H1 (cell line): ENCODE measurements at regions not wholly inside any gene's neighbourhood (a gene's known extent, or its start where the extent isn't known, plus 50 kb on each side); places are given as distances from the start of the nearest gene placed in this dataset.

Source experiments
- CTCF ChIA-PET: fragments of 300-600 bp; sonication (Branson Sonifier 250); formaldehyde crosslinking; loops from one replicate; lab custom pipeline; 2021; ENCODE audit not compliant: partially characterized antibody; lab: Charles Lee
- POLR2A ChIA-PET: fragments of 300-600 bp; sonication (Branson Sonifier 250); formaldehyde crosslinking; loops from one replicate; lab custom pipeline; 2021; ENCODE audit warnings: inconsistent platforms; ENCODE audit not compliant: partially characterized antibody; lab: Charles Lee
- DNase-seq, 2 experiments: peaks; one replicate each; pipeline versions ENCODE4 v3.0.0 to v3.0.0-alpha.2; 2010 to 2022; ENCODE audit warnings: low spot score in 2 of 2, low read depth in 1 of 2, mixed read lengths in 1 of 2
- FAIRE-seq: peaks from 2 replicates; lab custom pipeline; 2011; peaks lifted over from hg19 to GRCh38; lab: Jason Lieb, UNC
- H2AFZ ChIP-seq: 2 replicates; pipeline ENCODE4 v1.8.1; 2012; ENCODE audit warnings: low read length, inconsistent platforms
- H2AK5ac ChIP-seq: 2 replicates; pipeline ENCODE4 v1.6.1; 2013; ENCODE audit warnings: low read depth, low read length
- H2BK120ac ChIP-seq: replicated peaks from 2 replicates; pipeline ENCODE3; 2013; ENCODE audit warnings: low read depth, low read length, inconsistent platforms
- H2BK12ac ChIP-seq: 2 replicates; pipeline ENCODE4 v1.6.1; 2013; ENCODE audit warnings: low read depth, low read length
- H2BK15ac ChIP-seq: 2 replicates; pipeline ENCODE4 v1.6.1; 2013; ENCODE audit warnings: low read length
- H2BK20ac ChIP-seq: 2 replicates; pipeline ENCODE4 v1.6.1; 2013; ENCODE audit warnings: low read length
- H2BK5ac ChIP-seq: 2 replicates; pipeline ENCODE4 v1.6.1; 2013; ENCODE audit warnings: low read depth, low read length
- H3K14ac ChIP-seq: 2 replicates; pipeline ENCODE4 v1.6.1; 2013; ENCODE audit warnings: inconsistent platforms; ENCODE audit not compliant: insufficient read length
- H3K18ac ChIP-seq: 2 replicates; pipeline ENCODE4 v1.6.1; 2013; ENCODE audit warnings: low read length; ENCODE audit errors: extremely low read depth
- H3K23ac ChIP-seq: 2 replicates; pipeline ENCODE4 v1.6.1; 2013; ENCODE audit warnings: inconsistent platforms; ENCODE audit not compliant: insufficient read length
- H3K23me2 ChIP-seq: 2 replicates; pipeline ENCODE4 v1.6.1; 2013; ENCODE audit warnings: low read depth, low read length
- H3K27ac ChIP-seq: 2 replicates; pipeline ENCODE4 v1.6.1; 2011; ENCODE audit warnings: low read depth, low read length, inconsistent platforms
- H3K27me3 ChIP-seq, 4 experiments: replicated peaks in 1 of 4; 1 replicate in 1 of 4; 2 replicates in 3 of 4; pipeline versions ENCODE4 v1.6.1 to v1.8.1; 2011 to 2013; ENCODE audit warnings: low read length in 3 of 4, mild to moderate bottlenecking in 3 of 4, inconsistent platforms in 2 of 4, mixed read lengths in 2 of 4, moderate library complexity in 1 of 4; ENCODE audit not compliant: control insufficient read depth in 3 of 4, insufficient read depth in 3 of 4; ENCODE audit errors: extremely low read depth in 1 of 4
- H3K36me3 ChIP-seq, 4 experiments: 2 replicates each; pipeline versions ENCODE4 v1.6.1 to v1.8.1; 2011 to 2013; ENCODE audit warnings: mild to moderate bottlenecking in 4 of 4, low read length in 3 of 4, moderate library complexity in 2 of 4, control low read depth in 1 of 4, inconsistent platforms in 1 of 4; ENCODE audit not compliant: insufficient read depth in 4 of 4, control insufficient read depth in 2 of 4
- H3K4ac ChIP-seq: replicated peaks from 2 replicates; pipeline ENCODE3; 2013; ENCODE audit warnings: low read length, low read depth, mixed read lengths, inconsistent platforms; ENCODE audit not compliant: insufficient read length
- H3K4me1 ChIP-seq, 4 experiments: replicated peaks in 1 of 4; 1 replicate in 1 of 4; 2 replicates in 3 of 4; pipeline versions ENCODE4 v1.6.1 to v1.8.1; 2011 to 2013; ENCODE audit warnings: low read length in 3 of 4, inconsistent platforms in 2 of 4, mixed read lengths in 1 of 4; ENCODE audit not compliant: insufficient read depth in 4 of 4, control insufficient read depth in 3 of 4
- H3K4me2 ChIP-seq, 2 experiments: 2 replicates each; pipeline versions ENCODE4 v1.6.1 to v1.8.1; 2011 to 2013; ENCODE audit warnings: low read depth in 2 of 2, low read length in 2 of 2, control low read depth in 1 of 2, inconsistent platforms in 1 of 2, mild to moderate bottlenecking in 1 of 2; ENCODE audit not compliant: insufficient read depth in 1 of 2
- H3K4me3 ChIP-seq, 4 experiments: fragments of 200-600, 300-600 bp in 1 of 4; sonication (generic), shearing (Covaris generic), sonication (Bioruptor Twin) in 1 of 4; 2 replicates each; pipeline versions ENCODE4 v1.5.1 to v1.8.1; 2011 to 2016; ENCODE audit warnings: low read length in 4 of 4, low read depth in 3 of 4, control low read depth in 2 of 4, inconsistent platforms in 2 of 4, mild to moderate bottlenecking in 2 of 4, mixed read lengths in 1 of 4, moderate library complexity in 1 of 4; ENCODE audit not compliant: insufficient read depth in 2 of 4; ENCODE audit errors: extremely low read depth in 1 of 4
- H3K56ac ChIP-seq: replicated peaks from 2 replicates; pipeline ENCODE3; 2013; ENCODE audit warnings: low read depth, mild to moderate bottlenecking, mixed read lengths, low read length, inconsistent platforms; ENCODE audit not compliant: insufficient read length
- H3K79me1 ChIP-seq: 2 replicates; pipeline ENCODE4 v1.6.1; 2013; ENCODE audit warnings: low read depth, low read length, control low read depth
- H3K79me2 ChIP-seq, 2 experiments: 2 replicates each; pipeline versions ENCODE4 v1.6.1 to v1.8.1; 2012 to 2013; ENCODE audit warnings: low read length in 2 of 2, mild to moderate bottlenecking in 2 of 2, inconsistent platforms in 1 of 2; ENCODE audit not compliant: insufficient read depth in 2 of 2, control insufficient read depth in 1 of 2
- H3K9ac ChIP-seq, 4 experiments: replicated peaks in 1 of 4; 1 replicate in 1 of 4; 2 replicates in 3 of 4; pipeline versions ENCODE4 v1.6.1 to v1.8.1; 2011 to 2013; ENCODE audit warnings: low read depth in 3 of 4, low read length in 3 of 4, control low read depth in 2 of 4, mild to moderate bottlenecking in 2 of 4, moderate library complexity in 2 of 4, inconsistent platforms in 1 of 4; ENCODE audit errors: extremely low read depth in 1 of 4
- H3K9me3 ChIP-seq, 2 experiments: 2 replicates each; pipeline versions ENCODE4 v1.6.1 to v1.8.1; 2012 to 2013; ENCODE audit warnings: mild to moderate bottlenecking in 2 of 2, moderate library complexity in 2 of 2, control low read depth in 1 of 2, inconsistent platforms in 1 of 2, low read depth in 1 of 2, low read length in 1 of 2, mixed read lengths in 1 of 2; ENCODE audit not compliant: insufficient read depth in 2 of 2
- H4K20me1 ChIP-seq, 2 experiments: replicated peaks in 1 of 2; 2 replicates each; pipeline versions ENCODE3 to v1.8.1; 2011 to 2013; ENCODE audit warnings: inconsistent platforms in 2 of 2, low read length in 2 of 2, mild to moderate bottlenecking in 1 of 2; ENCODE audit not compliant: insufficient read depth in 2 of 2, control insufficient read depth in 1 of 2
- H4K5ac ChIP-seq: 2 replicates; pipeline ENCODE4 v1.6.1; 2013; ENCODE audit warnings: low read length, low read depth, mixed read lengths, inconsistent platforms; ENCODE audit not compliant: insufficient read length
- H4K8ac ChIP-seq: 2 replicates; pipeline ENCODE4 v1.8.0; 2013; ENCODE audit warnings: mild to moderate bottlenecking, moderate library complexity, low read length, inconsistent platforms; ENCODE audit not compliant: insufficient read depth; ENCODE audit errors: extremely low read depth
- H4K91ac ChIP-seq: replicated peaks from 2 replicates; pipeline ENCODE3; 2013; ENCODE audit warnings: low read length, mixed read lengths, inconsistent platforms; ENCODE audit not compliant: insufficient read length
- ASH2L ChIP-seq: fragments of 200-600, 300-600 bp; sonication (generic); IDR thresholded peaks from one replicate; pipeline ENCODE4 v1.7.1; 2017; ENCODE audit warnings: low read length
- HDAC6 ChIP-seq: IDR thresholded peaks from one replicate; pipeline ENCODE4 v1.7.1; 2012; ENCODE audit warnings: low read depth, mild to moderate bottlenecking, inconsistent platforms, low read length, moderate library complexity
- KDM1A ChIP-seq: fragments of 200-600, 300-600 bp; sonication (generic); IDR thresholded peaks from 2 replicates; pipeline ENCODE4 v1.7.1; 2016; ENCODE audit warnings: mild to moderate bottlenecking, low read length, borderline replicate concordance
- SUZ12 ChIP-seq: fragments of 200-600 bp; sonication (generic); IDR thresholded peaks from 2 replicates; pipeline ENCODE4 v1.6.1; 2012; ENCODE audit warnings: mild to moderate bottlenecking, inconsistent platforms, low read length, moderate library complexity, mixed read lengths
- WGBS, 2 experiments: shearing (Covaris generic) in 1 of 2; methylation state at CpG; one replicate each; pipeline versions ENCODE4 v1.1.6 to v1.1.7; 2013 to 2015; ENCODE audit warnings: low lambda C conversion rate in 2 of 2, mixed read lengths in 2 of 2, inconsistent platforms in 1 of 2, low coverage in 1 of 2, missing lambda C conversion rate in 1 of 2; ENCODE audit not compliant: insufficient replicate concordance in 2 of 2, insufficient coverage in 1 of 2, insufficient read length in 1 of 2; ENCODE audit errors: extremely low coverage in 1 of 2, missing lambda C conversion rate in 1 of 2; 5-methylcytosine and 5-hydroxymethylcytosine counted together

DNA sequence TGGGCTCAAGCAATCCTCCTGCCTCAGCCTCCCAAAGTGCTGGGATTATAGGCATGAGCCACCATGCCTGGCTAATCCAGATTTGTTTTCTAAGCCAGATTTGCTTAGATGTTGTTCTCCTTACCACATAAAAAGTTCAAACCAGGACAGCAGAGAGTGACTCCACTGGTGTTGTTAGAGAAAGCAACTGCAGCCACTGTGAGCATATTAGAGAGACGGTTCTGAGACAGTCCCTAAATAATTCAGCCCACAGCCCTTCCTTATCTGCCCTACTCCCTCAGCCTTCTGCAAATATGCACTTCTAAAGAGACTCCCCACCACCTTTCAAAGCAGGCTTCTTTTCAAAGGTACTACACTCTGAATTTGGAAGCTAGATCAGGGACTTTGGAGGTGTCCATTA lies 96.1 kb downstream of the DRD1 start (continued):
- no peak for TF ChIP-seq ASH2L

DNA sequence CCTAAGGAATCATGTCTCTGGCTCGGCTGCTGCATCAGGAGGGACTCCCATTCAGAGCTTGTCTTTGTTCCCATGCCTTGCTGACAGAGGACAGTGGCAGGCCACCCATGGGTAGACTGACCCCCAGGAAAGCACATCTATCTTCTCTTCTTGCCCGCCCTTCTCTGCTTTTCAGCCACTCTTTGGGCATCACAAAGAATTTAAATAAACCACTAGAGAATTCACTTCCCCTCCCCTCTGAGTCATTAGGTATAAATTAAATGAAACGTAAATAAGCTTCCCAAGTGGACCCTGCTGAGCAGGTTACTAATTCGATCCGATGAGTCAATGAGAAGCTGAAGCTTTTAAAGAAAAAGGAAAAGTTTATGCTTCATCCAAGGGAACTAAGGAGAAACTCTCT lies 97.0 kb downstream of the DRD1 start:
- TF ChIP-seq KDM1A (no peak), SUZ12 (no peak), HDAC6 (no peak)
- no peaks in the 10 kb centered on the region for H3K27me3 ChIP-seq
- H4K5ac ChIP-seq = no peak overlapping the region
- H4K20me1 ChIP-seq = no peaks in the 10 kb centered on the region
- H3K79me1 ChIP-seq = no peaks in the 10 kb centered on the region
- DNase-seq (no peak), FAIRE-seq (no peak)
- H2BK120ac ChIP-seq = no peak overlapping the region
- H3K79me2 ChIP-seq = no peaks in the 10 kb centered on the region
- H3K9ac ChIP-seq = no peak overlapping the region
- H3K4me2 ChIP-seq = no peak overlapping the region
- no peaks in the 10 kb centered on the region for H3K9me3 ChIP-seq
- H3K14ac ChIP-seq = no peak overlapping the region
- no peak overlapping the region for H3K23ac ChIP-seq
- H3K4ac ChIP-seq = no peak overlapping the region
- POLR2A ChIA-PET = no interaction called here
- no peak overlapping the region for H4K91ac ChIP-seq
- no peak overlapping the region; the same call in 1 of the 2 replicates for H2BK15ac ChIP-seq
- no peak overlapping the region for H2BK5ac ChIP-seq
- H2AK5ac ChIP-seq = no peak overlapping the region
- no peak overlapping the region for H2BK20ac ChIP-seq
- H3K18ac ChIP-seq = no peak overlapping the region
- H4K8ac ChIP-seq = no peak overlapping the region
- CTCF ChIA-PET = no interaction called here
- 42% methylated on average over 5 of the region's 5 CpGs; no CpG with 5 or more reads in 1 of the 2 experiments for WGBS, 2 experiments
- H3K27ac ChIP-seq = no peak overlapping the region
- no peak overlapping the region for H2BK12ac ChIP-seq
- no peaks in the 10 kb centered on the region for H3K23me2 ChIP-seq
- no peaks in the 10 kb centered on the region for H3K36me3 ChIP-seq
- peaks cover 0 to 3% (median 0%) of the 10 kb centered on the region in 4 experiments; a peak in 2 of 7 replicates for H3K4me1 ChIP-seq
- H3K56ac ChIP-seq = no peak overlapping the region
- no peak overlapping the region for H2AFZ ChIP-seq
- H3K4me3 ChIP-seq = no peak overlapping the region; a peak in 1 of 8 replicates
